C4-2B (cell line): ENCODE measurements at regions not wholly inside any gene's neighbourhood (a gene's known extent, or its start where the extent isn't known, plus 50 kb on each side); places are given as distances from the start of the nearest gene placed in this dataset.

Experiments
- ZFX ChIP-seq: fragments of 450-650 bp; IDR thresholded peaks from 2 replicates; pipeline ENCODE4 v1.6.1; 2017
- TF ChIP-seq, protein P1 (sequence below): fragments of 450-650 bp; conservative IDR thresholded peaks from 2 replicates; pipeline ENCODE4 v1.5.1; 2017; ENCODE audit warnings: mild to moderate bottlenecking

DNA sequence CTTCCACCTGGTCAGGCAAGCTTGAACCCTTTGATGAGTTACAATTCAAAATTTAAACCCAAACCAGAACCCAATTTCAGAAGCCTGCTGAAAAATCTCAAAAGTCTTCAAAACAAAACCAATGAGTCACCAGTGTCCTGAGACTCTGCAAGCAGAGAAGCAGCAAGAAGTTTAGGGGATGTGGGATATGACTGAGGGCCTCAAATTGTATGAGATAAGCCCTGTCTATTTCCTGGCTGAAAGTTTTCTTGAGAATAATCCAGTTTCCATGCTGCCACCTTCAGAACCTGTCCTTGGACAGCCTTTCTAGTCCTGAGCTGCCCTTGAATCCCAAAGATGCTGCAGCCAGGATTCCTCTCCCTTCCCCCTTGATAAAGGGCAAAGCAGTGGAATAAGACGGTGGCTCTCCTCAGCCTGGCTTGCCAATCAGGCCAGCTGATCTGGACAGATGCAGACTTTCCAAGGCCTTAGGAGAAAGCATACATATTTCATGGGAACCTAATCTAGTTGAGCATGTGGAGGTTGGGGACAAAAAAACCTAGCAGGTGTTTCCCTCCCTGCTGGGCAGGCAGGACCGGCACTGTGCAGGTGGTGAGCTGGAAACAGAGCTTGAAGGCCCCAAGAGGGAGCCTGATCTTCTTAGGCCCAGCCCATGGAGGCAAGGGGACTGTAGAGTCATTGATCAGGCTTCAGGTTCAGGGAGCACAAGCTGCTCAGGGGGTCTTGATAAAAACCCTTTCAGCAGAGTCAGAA is 278.0 kb upstream of the MGAT5 start:
- TF ChIP-seq, protein P1, sequence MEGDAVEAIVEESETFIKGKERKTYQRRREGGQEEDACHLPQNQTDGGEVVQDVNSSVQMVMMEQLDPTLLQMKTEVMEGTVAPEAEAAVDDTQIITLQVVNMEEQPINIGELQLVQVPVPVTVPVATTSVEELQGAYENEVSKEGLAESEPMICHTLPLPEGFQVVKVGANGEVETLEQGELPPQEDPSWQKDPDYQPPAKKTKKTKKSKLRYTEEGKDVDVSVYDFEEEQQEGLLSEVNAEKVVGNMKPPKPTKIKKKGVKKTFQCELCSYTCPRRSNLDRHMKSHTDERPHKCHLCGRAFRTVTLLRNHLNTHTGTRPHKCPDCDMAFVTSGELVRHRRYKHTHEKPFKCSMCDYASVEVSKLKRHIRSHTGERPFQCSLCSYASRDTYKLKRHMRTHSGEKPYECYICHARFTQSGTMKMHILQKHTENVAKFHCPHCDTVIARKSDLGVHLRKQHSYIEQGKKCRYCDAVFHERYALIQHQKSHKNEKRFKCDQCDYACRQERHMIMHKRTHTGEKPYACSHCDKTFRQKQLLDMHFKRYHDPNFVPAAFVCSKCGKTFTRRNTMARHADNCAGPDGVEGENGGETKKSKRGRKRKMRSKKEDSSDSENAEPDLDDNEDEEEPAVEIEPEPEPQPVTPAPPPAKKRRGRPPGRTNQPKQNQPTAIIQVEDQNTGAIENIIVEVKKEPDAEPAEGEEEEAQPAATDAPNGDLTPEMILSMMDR: no peak
- TF ChIP-seq ZFX: no peak
